ENCODE measurements at regions not wholly inside any gene's neighbourhood (a gene's known extent, or its start where the extent isn't known, plus 50 kb on each side); places are given as distances from the start of the nearest gene placed in this dataset.

- H3K4me3 Mint-ChIP-seq = no peak overlapping the region
- intact Hi-C loops (cut with micrococcal nuclease) = no loop called here
- ChIA-PET POLR2A (ENCODE audit: partially characterized antibody) (no interaction called here), CTCF (ENCODE audit: partially characterized antibody) (no interaction called here)
- H3K27me3 ChIP-seq (ENCODE audit: insufficient read depth, low read length) = no peaks in the 10 kb centered on the region
- H3K4me1 Mint-ChIP-seq = peaks cover 0 to 7% (median 6%) of the 10 kb centered on the region in 4 donors
- H3K9me3 Mint-ChIP-seq = peaks cover 0 to 14% (median 9%) of the 10 kb centered on the region in 8 donors
- peaks cover 4% of the 10 kb centered on the region for H3K4me1 ChIP-seq (ENCODE audit: insufficient read depth, low read length)
- no peaks in the 10 kb centered on the region for H3K36me3 Mint-ChIP-seq
- no peaks in the 10 kb centered on the region for H3K36me3 ChIP-seq (ENCODE audit: insufficient read depth, low read length)
- H3K9me3 ChIP-seq (ENCODE audit: control insufficient read depth in 1 of 2, low read length in 2 of 2) = peaks cover 0 to 4% of the 10 kb centered on the region in 2 donors
- H3K27ac Mint-ChIP-seq = no peak overlapping the region
- DNase-seq = no peak
- peaks cover 3 to 10% of the 10 kb centered on the region in 2 donors for H3K27me3 Mint-ChIP-seq
- no peak overlapping the region for H3K4me3 ChIP-seq (ENCODE audit: low read length in 2 of 2)
- H3K27ac ChIP-seq (ENCODE audit: low read depth, low read length) = no peak overlapping the region
Measured at GRCh38 chr3:72284471-72284870, 499.5 kb upstream of the PROK2 start.

DNA sequence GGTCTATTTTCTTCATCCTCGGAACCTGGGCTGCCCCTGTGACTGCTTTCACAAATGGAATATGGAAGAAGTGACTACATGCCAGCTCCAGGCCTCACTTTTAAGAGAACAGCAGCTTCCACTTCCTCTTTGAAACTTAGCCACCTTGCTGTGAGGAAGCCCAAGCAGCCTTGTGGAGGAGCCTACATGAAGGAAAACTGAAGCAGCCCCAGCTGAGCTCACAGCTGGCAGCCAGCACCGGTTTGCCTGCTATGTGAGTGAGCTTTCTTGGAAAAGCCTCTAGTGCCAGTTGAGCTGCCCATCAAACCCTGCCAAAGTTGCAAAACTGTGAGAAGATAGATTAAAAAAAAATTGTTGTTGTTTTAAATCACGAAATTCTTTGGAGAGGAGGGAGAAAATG lies 498.0 kb upstream of the PROK2 start:
- ChIA-PET POLR2A (ENCODE audit: partially characterized antibody) (no interaction called here), CTCF (ENCODE audit: partially characterized antibody) (no interaction called here)
- H3K4me1 ChIP-seq (ENCODE audit: insufficient read depth, low read length) = no peaks in the 10 kb centered on the region
- H3K4me3 ChIP-seq (ENCODE audit: low read length in 2 of 2) = no peak overlapping the region
- no peak overlapping the region for H3K27ac ChIP-seq (ENCODE audit: low read depth, low read length)
- Mint-ChIP-seq H3K4me1 (no peaks in the 10 kb centered on the region), H3K27me3 (peaks cover 3 to 12% of the 10 kb centered on the region in 2 donors), H3K9me3 (peaks cover 0 to 15% (median 9%) of the 10 kb centered on the region in 8 donors), H3K36me3 (no peaks in the 10 kb centered on the region), H3K4me3 (no peak overlapping the region), H3K27ac (no peak overlapping the region)
- no peak for DNase-seq
- H3K9me3 ChIP-seq (ENCODE audit: control insufficient read depth in 1 of 2, low read length in 2 of 2) = peaks cover 0 to 4% of the 10 kb centered on the region in 2 donors
- no peaks in the 10 kb centered on the region for H3K27me3 ChIP-seq (ENCODE audit: insufficient read depth, low read length)
- intact Hi-C loops (cut with micrococcal nuclease) = no loop called here
- H3K36me3 ChIP-seq (ENCODE audit: insufficient read depth, low read length) = no peaks in the 10 kb centered on the region

- Histone ChIP-seq H3K4me3 (ENCODE audit: low read length in 2 of 2) (no peak overlapping the region), H3K9me3 (ENCODE audit: control insufficient read depth in 1 of 2, low read length in 2 of 2) (peaks cover 0 to 4% of the 10 kb centered on the region in 2 donors), H3K4me1 (ENCODE audit: insufficient read depth, low read length) (no peaks in the 10 kb centered on the region), H3K27ac (ENCODE audit: low read depth, low read length) (no peak overlapping the region), H3K36me3 (ENCODE audit: insufficient read depth, low read length) (no peaks in the 10 kb centered on the region), H3K27me3 (ENCODE audit: insufficient read depth, low read length) (no peaks in the 10 kb centered on the region)
- Mint-ChIP-seq H3K9me3 (peaks cover 0 to 18% (median 9%) of the 10 kb centered on the region in 8 donors), H3K27ac (no peak overlapping the region), H3K27me3 (peaks cover 0 to 8% of the 10 kb centered on the region in 2 donors), H3K4me1 (no peaks in the 10 kb centered on the region), H3K36me3 (no peaks in the 10 kb centered on the region), H3K4me3 (no peak overlapping the region)
- intact Hi-C loops (cut with micrococcal nuclease) = no loop called here
- POLR2A ChIA-PET (ENCODE audit: partially characterized antibody) = no interaction called here
- CTCF ChIA-PET (ENCODE audit: partially characterized antibody) = no interaction called here
- DNase-seq = no peak
Measured at GRCh38 chr3:72281551-72281950, 496.6 kb upstream of the PROK2 start.

- Mint-ChIP-seq H3K27me3 (peaks cover 0 to 8% of the 10 kb centered on the region in 2 donors), H3K4me1 (no peaks in the 10 kb centered on the region), H3K4me3 (no peak overlapping the region), H3K27ac (no peak overlapping the region), H3K9me3 (peaks cover 0 to 18% (median 9%) of the 10 kb centered on the region in 8 donors), H3K36me3 (no peaks in the 10 kb centered on the region)
- ChIA-PET CTCF (ENCODE audit: partially characterized antibody) (no interaction called here), POLR2A (ENCODE audit: partially characterized antibody) (no interaction called here)
- Histone ChIP-seq H3K4me3 (ENCODE audit: low read length in 2 of 2) (no peak overlapping the region), H3K27me3 (ENCODE audit: insufficient read depth, low read length) (no peaks in the 10 kb centered on the region), H3K9me3 (ENCODE audit: control insufficient read depth in 1 of 2, low read length in 2 of 2) (peaks cover 0 to 4% of the 10 kb centered on the region in 2 donors), H3K27ac (ENCODE audit: low read depth, low read length) (no peak overlapping the region), H3K36me3 (ENCODE audit: insufficient read depth, low read length) (no peaks in the 10 kb centered on the region), H3K4me1 (ENCODE audit: insufficient read depth, low read length) (no peaks in the 10 kb centered on the region)
- DNase-seq = no peak
- intact Hi-C loops (cut with micrococcal nuclease) = no loop called here
Measured at GRCh38 chr3:72280876-72281275, 495.9 kb upstream of the PROK2 start.

GRCh38 chr3:72279631-72280041 lies 494.7 kb upstream of the PROK2 start:
- intact Hi-C loops (cut with micrococcal nuclease) = no loop called here
- DNase-seq = no peak
- no peaks in the 10 kb centered on the region for H3K36me3 Mint-ChIP-seq
- ChIA-PET CTCF (ENCODE audit: partially characterized antibody) (no interaction called here), POLR2A (ENCODE audit: partially characterized antibody) (no interaction called here)
- Histone ChIP-seq H3K36me3 (ENCODE audit: insufficient read depth, low read length) (no peaks in the 10 kb centered on the region), H3K9me3 (ENCODE audit: control insufficient read depth in 1 of 2, low read length in 2 of 2) (peaks cover 0 to 4% of the 10 kb centered on the region in 2 donors), H3K4me1 (ENCODE audit: insufficient read depth, low read length) (peaks cover 6% of the 10 kb centered on the region), H3K27ac (ENCODE audit: low read depth, low read length) (no peak overlapping the region), H3K4me3 (ENCODE audit: low read length in 2 of 2) (no peak overlapping the region), H3K27me3 (ENCODE audit: insufficient read depth, low read length) (no peaks in the 10 kb centered on the region)
- no peak overlapping the region for H3K27ac Mint-ChIP-seq
- peaks cover 4 to 6% (median 5%) of the 10 kb centered on the region in 4 donors for H3K4me1 Mint-ChIP-seq
- no peak overlapping the region for H3K4me3 Mint-ChIP-seq
- peaks cover 0 to 8% of the 10 kb centered on the region in 2 donors for H3K27me3 Mint-ChIP-seq
- peaks cover 0 to 18% (median 9%) of the 10 kb centered on the region in 8 donors for H3K9me3 Mint-ChIP-seq

DNA sequence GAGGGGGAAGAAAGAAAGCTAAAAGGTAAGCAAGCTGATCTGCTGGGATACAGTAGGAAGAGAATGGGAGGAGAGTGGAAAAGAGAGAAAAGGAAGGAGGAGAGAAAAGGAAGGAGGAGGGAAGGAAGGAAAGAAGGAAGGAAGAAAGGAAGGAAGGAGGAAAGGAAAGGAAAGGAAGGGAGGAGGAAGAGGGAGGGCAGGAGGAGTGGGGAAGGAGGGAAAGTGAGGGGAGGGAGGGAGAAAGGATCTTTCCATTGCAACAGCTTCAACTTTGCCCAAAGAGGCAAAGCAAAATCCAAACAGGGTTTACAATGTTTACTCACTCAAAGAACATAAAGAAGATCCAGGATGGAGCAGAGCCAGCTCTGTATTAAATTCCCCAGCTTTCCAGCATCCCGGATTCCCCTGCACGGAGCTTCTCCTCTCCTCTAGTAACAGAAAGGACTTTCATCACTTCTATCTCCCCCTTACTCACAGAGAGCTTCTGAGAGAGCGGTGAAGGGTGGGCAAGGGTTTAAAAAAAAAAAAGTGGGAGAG lies 494.2 kb upstream of the PROK2 start:
- Mint-ChIP-seq H3K36me3 (no peaks in the 10 kb centered on the region), H3K4me1 (peaks cover 9 to 11% (median 10%) of the 10 kb centered on the region in 4 donors), H3K4me3 (no peak overlapping the region), H3K9me3 (peaks cover 0 to 18% (median 9%) of the 10 kb centered on the region in 8 donors), H3K27ac (no peak overlapping the region), H3K27me3 (peaks cover 0 to 8% of the 10 kb centered on the region in 2 donors)
- peaks cover 11% of the 10 kb centered on the region for H3K4me1 ChIP-seq (ENCODE audit: insufficient read depth, low read length)
- H3K36me3 ChIP-seq (ENCODE audit: insufficient read depth, low read length) = no peaks in the 10 kb centered on the region
- peaks cover 0 to 4% of the 10 kb centered on the region in 2 donors for H3K9me3 ChIP-seq (ENCODE audit: control insufficient read depth in 1 of 2, low read length in 2 of 2)
- H3K27me3 ChIP-seq (ENCODE audit: insufficient read depth, low read length) = no peaks in the 10 kb centered on the region
- intact Hi-C loops (cut with micrococcal nuclease) = no loop called here
- POLR2A ChIA-PET (ENCODE audit: partially characterized antibody) = interaction anchor here (0.7 kb wide), 1 partner anchor 193 kb away, joined by 4 read pairs; no protein-coding TSS in a partner anchor
- no peak for DNase-seq
- H3K4me3 ChIP-seq (ENCODE audit: low read length in 2 of 2) = no peak overlapping the region
- CTCF ChIA-PET (ENCODE audit: partially characterized antibody) = interaction anchor here (0.6 to 0.7 kb wide), 2 partner anchors 737 to 1063 kb away, joined by 3 read pairs; no protein-coding TSS in a partner anchor
- H3K27ac ChIP-seq (ENCODE audit: low read depth, low read length) = no peak overlapping the region

DNA sequence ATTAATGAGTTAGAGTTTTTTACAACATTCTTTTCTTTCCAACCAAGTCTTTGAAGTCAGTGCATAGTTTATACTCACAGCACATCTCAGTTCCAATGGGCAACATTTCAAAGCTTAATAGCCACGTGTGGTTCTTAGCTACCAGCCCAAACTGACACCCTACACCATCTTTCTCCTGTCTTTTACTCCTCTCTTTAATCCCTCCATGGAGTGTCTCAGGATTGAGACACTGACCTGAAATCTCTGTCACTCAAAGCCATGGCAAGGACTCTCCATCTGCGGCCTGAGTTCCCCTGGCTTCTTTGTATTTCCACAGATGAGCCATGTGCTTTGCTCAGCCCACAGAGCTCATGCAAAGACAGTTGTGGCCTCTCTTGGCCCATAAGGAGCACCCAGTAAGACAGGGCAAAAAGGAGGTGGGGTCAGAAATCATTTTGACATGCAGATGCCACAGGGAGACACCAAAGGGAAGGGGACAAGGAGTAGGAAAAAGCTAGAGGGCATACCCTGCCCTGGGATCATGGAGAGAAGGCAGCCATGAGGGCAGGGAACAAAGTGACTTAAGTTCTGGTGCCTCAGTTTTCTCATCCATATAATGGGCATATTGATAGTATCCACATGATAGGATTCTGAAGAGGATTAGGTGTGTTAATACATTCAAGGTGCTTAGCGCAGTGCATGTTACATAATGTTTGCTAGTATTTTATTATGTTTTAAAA lies 493.6 kb upstream of the PROK2 start:
- POLR2A ChIA-PET (ENCODE audit: partially characterized antibody) = interaction anchor here (0.7 kb wide), 1 partner anchor 193 kb away, joined by 4 read pairs; no protein-coding TSS in a partner anchor
- Mint-ChIP-seq H3K27ac (no peak overlapping the region), H3K4me1 (peaks cover 11 to 17% (median 14%) of the 10 kb centered on the region in 4 donors), H3K27me3 (peaks cover 0 to 8% of the 10 kb centered on the region in 2 donors), H3K36me3 (no peaks in the 10 kb centered on the region), H3K9me3 (peaks cover 0 to 18% (median 9%) of the 10 kb centered on the region in 8 donors), H3K4me3 (no peak overlapping the region)
- H3K27ac ChIP-seq (ENCODE audit: low read depth, low read length) = no peak overlapping the region
- H3K27me3 ChIP-seq (ENCODE audit: insufficient read depth, low read length) = no peaks in the 10 kb centered on the region
- no peak for DNase-seq
- intact Hi-C loops (cut with micrococcal nuclease) = no loop called here
- no peak overlapping the region for H3K4me3 ChIP-seq (ENCODE audit: low read length in 2 of 2)
- no peaks in the 10 kb centered on the region for H3K36me3 ChIP-seq (ENCODE audit: insufficient read depth, low read length)
- peaks cover 0 to 4% of the 10 kb centered on the region in 2 donors for H3K9me3 ChIP-seq (ENCODE audit: control insufficient read depth in 1 of 2, low read length in 2 of 2)
- peaks cover 17% of the 10 kb centered on the region for H3K4me1 ChIP-seq (ENCODE audit: insufficient read depth, low read length)
- CTCF ChIA-PET (ENCODE audit: partially characterized antibody) = interaction anchor here (0.6 to 0.7 kb wide), 2 partner anchors 738 to 1062 kb away, joined by 3 read pairs; no protein-coding TSS in a partner anchor

All from CD4-positive, alpha-beta memory T cell (primary cell).